Stimulated activated CD8-positive, alpha-beta memory T cell treated with anti-CD3 and anti-CD28 coated beads, Interleukin-7, amount 100 ng/mL, for 48 hours (primary cell): ENCODE measurements at regions not wholly inside any gene's neighbourhood (a gene's known extent, or its start where the extent isn't known, plus 50 kb on each side); places are given as distances from the start of the nearest gene placed in this dataset.
"Not testable (repeated sequence)": the region's sequence is repeated elsewhere in the genome, so short reads cannot be mapped to it uniquely, and the experiment has no call there.

Experiments used
- DNase-seq, 2 donors: peaks; one replicate each; pipeline ENCODE4 v3.0.0-alpha.2; 2020; ENCODE audit warnings: low read depth in 1 of 2; ENCODE audit errors: extremely low read depth in 1 of 2

- no peak for DNase-seq
Measured at GRCh38 chr14:51568366-51568765, 83.3 kb upstream of the FRMD6 start.

- no peak for DNase-seq
Measured at GRCh38 chr14:51573607-51574006, 78.1 kb upstream of the FRMD6 start.

GRCh38 chr14:51574009-51574408 is 77.7 kb upstream of the FRMD6 start:
- no peak for DNase-seq

GRCh38 chr14:51575349-51576116 is 76.2 kb upstream of the FRMD6 start:
- DNase-seq = no peak

- no peak for DNase-seq
Measured at GRCh38 chr14:51576117-51576430, 75.6 kb upstream of the FRMD6 start.

GRCh38 chr14:51576879-51577278 is 74.8 kb upstream of the FRMD6 start:
- DNase-seq = no peak

GRCh38 chr14:51578853-51579252 is 72.9 kb upstream of the FRMD6 start:
- no peak for DNase-seq

- DNase-seq = no peak
Measured at GRCh38 chr14:51581017-51581881, 70.5 kb upstream of the FRMD6 start.

- DNase-seq = no peak
Measured at GRCh38 chr14:51582437-51582836, 69.3 kb upstream of the FRMD6 start.

GRCh38 chr14:51585055-51585454 is 66.7 kb upstream of the FRMD6 start:
- no peak for DNase-seq

GRCh38 chr14:51592836-51593235 is 58.9 kb upstream of the FRMD6 start:
- no peak for DNase-seq

GRCh38 chr14:51593397-51593796 is 58.3 kb upstream of the FRMD6 start:
- DNase-seq = no peak

GRCh38 chr14:51595881-51596455 is 55.7 kb upstream of the FRMD6 start:
- DNase-seq = no peak

- no peak for DNase-seq
Measured at GRCh38 chr14:51596488-51597117, 55.1 kb upstream of the FRMD6 start.

GRCh38 chr14:51597261-51598001 is 54.3 kb upstream of the FRMD6 start:
- no peak for DNase-seq

- DNase-seq = not testable (repeated sequence)
Measured at GRCh38 chr14:51598924-51599600, 52.6 kb upstream of the FRMD6 start.

GRCh38 chr14:51600658-51601057 is 51.1 kb upstream of the FRMD6 start:
- DNase-seq = no peak
